Osteoblast (primary cell): ENCODE measurements at regions not wholly inside any gene's neighbourhood (a gene's known extent, or its start where the extent isn't known, plus 50 kb on each side); places are given as distances from the start of the nearest gene placed in this dataset.

Experiments used
- DNase-seq: peaks from one replicate; pipeline ENCODE4 v3.0.0; 2011; ENCODE audit warnings: low spot score, mixed read lengths; ENCODE audit not compliant: insufficient read length; ENCODE audit errors: missing footprints
- H2AFZ ChIP-seq: 2 replicates; pipeline ENCODE4 v1.6.0; 2011; ENCODE audit warnings: mild to moderate bottlenecking, low read length
- H3K27ac ChIP-seq: 2 replicates; pipeline ENCODE4 v1.5.1; 2011; ENCODE audit warnings: mild to moderate bottlenecking, low read depth, low read length, moderate library complexity
- H3K27me3 ChIP-seq: 2 replicates; pipeline ENCODE4 v1.6.0; 2012; ENCODE audit warnings: mild to moderate bottlenecking, control low read depth, inconsistent platforms, low read length, moderate library complexity; ENCODE audit not compliant: insufficient read depth
- H3K36me3 ChIP-seq: 2 replicates; pipeline ENCODE4 v1.5.1; 2011; ENCODE audit warnings: mild to moderate bottlenecking, low read length, control low read depth, moderate library complexity; ENCODE audit not compliant: insufficient read depth
- H3K4me1 ChIP-seq: 2 replicates; pipeline ENCODE4 v1.5.1; 2011; ENCODE audit warnings: mild to moderate bottlenecking, low read length, control low read depth, moderate library complexity; ENCODE audit not compliant: insufficient read depth
- H3K4me2 ChIP-seq: 2 replicates; pipeline ENCODE4 v1.6.0; 2011; ENCODE audit warnings: mild to moderate bottlenecking, low read length; ENCODE audit not compliant: insufficient read depth
- H3K4me3 ChIP-seq: fragments of 200-600 bp; sonication (generic); 3 replicates; pipeline ENCODE4 v1.5.1; 2012; ENCODE audit warnings: mild to moderate bottlenecking, low read length, inconsistent platforms; ENCODE audit not compliant: insufficient read depth
- H3K79me2 ChIP-seq: 2 replicates; pipeline ENCODE4 v1.6.0; 2012; ENCODE audit warnings: mild to moderate bottlenecking, low read length, control low read depth, inconsistent platforms; ENCODE audit not compliant: insufficient read depth
- H3K9me3 ChIP-seq: 2 replicates; pipeline ENCODE4 v1.5.1; 2011; ENCODE audit warnings: low read depth, low read length, control low read depth
- H4K20me1 ChIP-seq: 2 replicates; pipeline ENCODE4 v1.6.0; 2012; ENCODE audit warnings: mild to moderate bottlenecking, low read length, control low read depth; ENCODE audit not compliant: insufficient read depth
- CTCF ChIP-seq: IDR thresholded peaks from 2 replicates; pipeline ENCODE4 v1.5.1; 2011; ENCODE audit warnings: mild to moderate bottlenecking, low read depth, low read length, moderate library complexity; ENCODE audit errors: extremely low read depth

GRCh38 chr17:71301063-71301462 is 819.8 kb upstream of the SOX9 start:
- Histone ChIP-seq H2AFZ (no peak overlapping the region), H3K4me3 (no peak overlapping the region), H3K36me3 (no peaks in the 10 kb centered on the region), H3K27ac (no peak overlapping the region), H3K4me1 (peaks cover 3% of the 10 kb centered on the region), H4K20me1 (no peaks in the 10 kb centered on the region), H3K27me3 (no peaks in the 10 kb centered on the region), H3K9me3 (no peaks in the 10 kb centered on the region), H3K4me2 (no peak overlapping the region), H3K79me2 (no peaks in the 10 kb centered on the region)
- no peak for TF ChIP-seq CTCF
- no peak for DNase-seq

GRCh38 chr17:71302721-71303549 is 817.9 kb upstream of the SOX9 start:
- Histone ChIP-seq H3K9me3 (no peaks in the 10 kb centered on the region), H4K20me1 (no peaks in the 10 kb centered on the region), H3K79me2 (no peaks in the 10 kb centered on the region), H3K4me1 (no peaks in the 10 kb centered on the region), H3K4me2 (no peak overlapping the region), H3K4me3 (no peak overlapping the region), H3K27me3 (no peaks in the 10 kb centered on the region), H3K27ac (no peak overlapping the region), H3K36me3 (no peaks in the 10 kb centered on the region), H2AFZ (no peak overlapping the region)
- TF ChIP-seq CTCF = no peak
- DNase-seq = no peak

GRCh38 chr17:71304498-71305158 is 816.2 kb upstream of the SOX9 start:
- Histone ChIP-seq H2AFZ (no peak overlapping the region), H3K9me3 (no peaks in the 10 kb centered on the region)
- DNase-seq = no peak

More at GRCh38 chr17:71304498-71305158, 816.2 kb upstream of the SOX9 start:
- Histone ChIP-seq H3K4me3 (no peak overlapping the region), H3K36me3 (no peaks in the 10 kb centered on the region), H3K27me3 (no peaks in the 10 kb centered on the region), H3K4me1 (no peaks in the 10 kb centered on the region), H3K79me2 (no peaks in the 10 kb centered on the region), H4K20me1 (no peaks in the 10 kb centered on the region), H3K4me2 (no peak overlapping the region), H3K27ac (no peak overlapping the region)
- TF ChIP-seq CTCF = no peak
